ENCODE measurements at regions not wholly inside any gene's neighbourhood (a gene's known extent, or its start where the extent isn't known, plus 50 kb on each side); places are given as distances from the start of the nearest gene placed in this dataset.

- ATAC-seq (replicated peaks in 1 of 4) (no peak), DNase-seq (no peak)
- Histone ChIP-seq H3K36me3 (ENCODE audit: control insufficient read depth in 2 of 2, extremely low read depth in 1 of 2, insufficient read depth in 1 of 2, low read length in 1 of 2) (no peaks in the 10 kb centered on the region), H3K9me3 (no peaks in the 10 kb centered on the region), H3K4me3 (ENCODE audit: control insufficient read depth in 1 of 2, extremely low read depth in 1 of 2, low read length in 1 of 2) (no peak overlapping the region), H3K27me3 (replicated peaks in 1 of 2; ENCODE audit: control insufficient read depth in 2 of 2, extremely low read depth in 1 of 2, insufficient read depth in 2 of 2, low read length in 1 of 2) (no peaks in the 10 kb centered on the region), H3K27ac (ENCODE audit: low read length) (no peak overlapping the region), H3K4me1 (ENCODE audit: control insufficient read depth in 1 of 2, extremely low read depth in 1 of 2, insufficient read depth in 2 of 2, low read length in 2 of 2) (no peaks in the 10 kb centered on the region)
- no peaks in the 10 kb centered on the region for H3K27me3 Mint-ChIP-seq
- peaks cover 0 to 2% (median 0%) of the 10 kb centered on the region in 3 donors for H3K9me3 Mint-ChIP-seq
- 90% methylated on average over 3 of the region's 7 CpGs for WGBS (ENCODE audit: insufficient coverage)
- CTCF ChIA-PET: no interaction called here
- POLR2A ChIA-PET: no interaction called here
- H3K27ac Mint-ChIP-seq: no peak overlapping the region
- H3K36me3 Mint-ChIP-seq: no peaks in the 10 kb centered on the region
- no peaks in the 10 kb centered on the region for H3K4me1 Mint-ChIP-seq
- H3K4me3 Mint-ChIP-seq: no peak overlapping the region
Observed at GRCh38 chr6:164169355-164169754, 754.8 kb downstream of the QKI start.

GRCh38 chr6:164168595-164168994 lies 754.1 kb downstream of the QKI start:
- 68% methylated on average over 2 of the region's 6 CpGs for WGBS (ENCODE audit: insufficient coverage)
- Histone ChIP-seq H3K27me3 (replicated peaks in 1 of 2; ENCODE audit: control insufficient read depth in 2 of 2, extremely low read depth in 1 of 2, insufficient read depth in 2 of 2, low read length in 1 of 2) (no peaks in the 10 kb centered on the region), H3K4me1 (ENCODE audit: control insufficient read depth in 1 of 2, extremely low read depth in 1 of 2, insufficient read depth in 2 of 2, low read length in 2 of 2) (no peaks in the 10 kb centered on the region), H3K9me3 (no peaks in the 10 kb centered on the region), H3K36me3 (ENCODE audit: control insufficient read depth in 2 of 2, extremely low read depth in 1 of 2, insufficient read depth in 1 of 2, low read length in 1 of 2) (no peaks in the 10 kb centered on the region), H3K4me3 (ENCODE audit: control insufficient read depth in 1 of 2, extremely low read depth in 1 of 2, low read length in 1 of 2) (no peak overlapping the region), H3K27ac (ENCODE audit: low read length) (no peak overlapping the region)
- DNase-seq (no peak), ATAC-seq (replicated peaks in 1 of 4) (no peak)
- ChIA-PET POLR2A (no interaction called here), CTCF (no interaction called here)
- Mint-ChIP-seq H3K27me3 (no peaks in the 10 kb centered on the region), H3K9me3 (no peaks in the 10 kb centered on the region), H3K36me3 (no peaks in the 10 kb centered on the region), H3K4me1 (no peaks in the 10 kb centered on the region), H3K4me3 (no peak overlapping the region), H3K27ac (no peak overlapping the region)

- Mint-ChIP-seq H3K9me3 (no peaks in the 10 kb centered on the region), H3K4me1 (no peaks in the 10 kb centered on the region), H3K4me3 (no peak overlapping the region), H3K27ac (no peak overlapping the region), H3K36me3 (no peaks in the 10 kb centered on the region), H3K27me3 (no peaks in the 10 kb centered on the region)
- ChIA-PET CTCF (no interaction called here), POLR2A (no interaction called here)
- H3K4me3 ChIP-seq (ENCODE audit: control insufficient read depth in 1 of 2, extremely low read depth in 1 of 2, low read length in 1 of 2): no peak overlapping the region
- H3K27me3 ChIP-seq (replicated peaks in 1 of 2; ENCODE audit: control insufficient read depth in 2 of 2, extremely low read depth in 1 of 2, insufficient read depth in 2 of 2, low read length in 1 of 2): no peaks in the 10 kb centered on the region
- 89% methylated on average over 7 of the region's 8 CpGs for WGBS (ENCODE audit: insufficient coverage)
- DNase-seq (no peak), ATAC-seq (replicated peaks in 1 of 4) (no peak)
- no peaks in the 10 kb centered on the region for H3K4me1 ChIP-seq (ENCODE audit: control insufficient read depth in 1 of 2, extremely low read depth in 1 of 2, insufficient read depth in 2 of 2, low read length in 2 of 2)
- H3K27ac ChIP-seq (ENCODE audit: low read length): no peak overlapping the region
- no peaks in the 10 kb centered on the region for H3K36me3 ChIP-seq (ENCODE audit: control insufficient read depth in 2 of 2, extremely low read depth in 1 of 2, insufficient read depth in 1 of 2, low read length in 1 of 2)
- H3K9me3 ChIP-seq: no peaks in the 10 kb centered on the region
Observed at GRCh38 chr6:164167873-164168405, 753.4 kb downstream of the QKI start.

DNA sequence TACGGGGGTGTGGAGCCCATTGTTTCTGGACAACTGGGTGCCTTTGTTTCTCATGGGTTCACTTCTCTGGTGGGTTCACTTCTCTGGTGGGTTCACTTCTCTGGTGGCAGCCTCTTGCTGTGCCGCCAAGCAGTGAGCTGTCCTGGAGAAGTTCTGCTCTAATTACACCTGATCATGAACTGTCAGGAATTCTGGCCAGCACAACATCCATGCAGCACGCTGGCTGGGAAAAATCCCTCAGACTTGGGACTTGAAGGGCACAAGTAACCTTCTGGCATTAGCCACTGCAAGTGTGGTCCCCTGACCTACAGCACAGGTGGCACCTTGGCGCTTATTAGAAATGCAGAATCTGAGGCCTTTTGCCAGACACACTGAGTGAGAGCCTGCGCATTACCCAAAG lies 752.5 kb downstream of the QKI start:
- Histone ChIP-seq H3K27me3 (replicated peaks in 1 of 2; ENCODE audit: control insufficient read depth in 2 of 2, extremely low read depth in 1 of 2, insufficient read depth in 2 of 2, low read length in 1 of 2) (no peaks in the 10 kb centered on the region), H3K9me3 (no peaks in the 10 kb centered on the region), H3K27ac (ENCODE audit: low read length) (no peak overlapping the region), H3K36me3 (ENCODE audit: control insufficient read depth in 2 of 2, extremely low read depth in 1 of 2, insufficient read depth in 1 of 2, low read length in 1 of 2) (no peaks in the 10 kb centered on the region), H3K4me3 (ENCODE audit: control insufficient read depth in 1 of 2, extremely low read depth in 1 of 2, low read length in 1 of 2) (no peak overlapping the region), H3K4me1 (ENCODE audit: control insufficient read depth in 1 of 2, extremely low read depth in 1 of 2, insufficient read depth in 2 of 2, low read length in 2 of 2) (no peaks in the 10 kb centered on the region)
- no peaks in the 10 kb centered on the region for H3K36me3 Mint-ChIP-seq
- DNase-seq (no peak), ATAC-seq (replicated peaks in 1 of 4) (no peak)
- H3K4me3 Mint-ChIP-seq: no peak overlapping the region
- WGBS (ENCODE audit: insufficient coverage): 82% methylated on average over 5 of the region's 5 CpGs
- CTCF ChIA-PET: no interaction called here
- H3K9me3 Mint-ChIP-seq: peaks cover 0 to 4% (median 0%) of the 10 kb centered on the region in 3 donors
- H3K27ac Mint-ChIP-seq: no peak overlapping the region
- POLR2A ChIA-PET: no interaction called here
- no peaks in the 10 kb centered on the region for H3K4me1 Mint-ChIP-seq
- no peaks in the 10 kb centered on the region for H3K27me3 Mint-ChIP-seq

DNA sequence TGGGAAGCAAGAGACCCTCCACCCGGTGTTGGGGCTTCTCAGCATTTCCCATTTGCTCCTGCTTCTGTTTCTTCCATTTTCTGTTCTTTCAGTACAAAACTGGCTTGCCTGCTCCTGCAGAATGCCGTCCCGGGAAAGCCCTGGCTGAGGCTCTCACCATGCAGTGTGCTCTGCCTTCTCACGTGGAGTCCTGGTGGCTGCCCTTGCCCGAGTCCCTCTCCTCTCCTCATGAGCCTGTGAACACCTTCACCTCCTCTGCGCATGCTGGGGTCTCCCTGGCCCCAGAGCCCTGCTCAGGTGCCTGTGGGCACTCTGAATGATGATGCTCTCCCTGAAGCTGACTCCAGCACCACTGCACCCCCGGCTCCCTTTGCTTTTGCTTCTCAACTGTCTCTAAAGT lies 752.0 kb downstream of the QKI start:
- no peaks in the 10 kb centered on the region for H3K27me3 Mint-ChIP-seq
- peaks cover 0 to 7% (median 2%) of the 10 kb centered on the region in 3 donors for H3K9me3 Mint-ChIP-seq
- H3K4me3 ChIP-seq (ENCODE audit: control insufficient read depth in 1 of 2, extremely low read depth in 1 of 2, low read length in 1 of 2): no peak overlapping the region
- ChIA-PET POLR2A (no interaction called here), CTCF (no interaction called here)
- DNase-seq (no peak), ATAC-seq (replicated peaks in 1 of 4) (no peak)
- H3K27ac ChIP-seq (ENCODE audit: low read length): no peak overlapping the region
- no peak overlapping the region for H3K4me3 Mint-ChIP-seq
- H3K4me1 ChIP-seq (ENCODE audit: control insufficient read depth in 1 of 2, extremely low read depth in 1 of 2, insufficient read depth in 2 of 2, low read length in 2 of 2): no peaks in the 10 kb centered on the region
- H3K36me3 ChIP-seq (ENCODE audit: control insufficient read depth in 2 of 2, extremely low read depth in 1 of 2, insufficient read depth in 1 of 2, low read length in 1 of 2): no peaks in the 10 kb centered on the region
- H3K4me1 Mint-ChIP-seq: no peaks in the 10 kb centered on the region
- no peaks in the 10 kb centered on the region for H3K9me3 ChIP-seq
- H3K27ac Mint-ChIP-seq: no peak overlapping the region
- H3K36me3 Mint-ChIP-seq: no peaks in the 10 kb centered on the region
- no peaks in the 10 kb centered on the region for H3K27me3 ChIP-seq (replicated peaks in 1 of 2; ENCODE audit: control insufficient read depth in 2 of 2, extremely low read depth in 1 of 2, insufficient read depth in 2 of 2, low read length in 1 of 2)
- 69% methylated on average over 7 of the region's 7 CpGs for WGBS (ENCODE audit: insufficient coverage)

GRCh38 chr6:164164876-164165275 lies 750.4 kb downstream of the QKI start:
- H3K9me3 Mint-ChIP-seq: peaks cover 0 to 11% (median 4%) of the 10 kb centered on the region in 3 donors
- 60% methylated on average over 1 of the region's 3 CpGs for WGBS (ENCODE audit: insufficient coverage)
- no peak overlapping the region for H3K4me3 Mint-ChIP-seq
- DNase-seq: no peak
- CTCF ChIA-PET: no interaction called here
- no peaks in the 10 kb centered on the region for H3K36me3 Mint-ChIP-seq
- POLR2A ChIA-PET: no interaction called here
- Histone ChIP-seq H3K36me3 (ENCODE audit: control insufficient read depth in 2 of 2, extremely low read depth in 1 of 2, insufficient read depth in 1 of 2, low read length in 1 of 2) (no peaks in the 10 kb centered on the region), H3K9me3 (no peaks in the 10 kb centered on the region), H3K4me3 (ENCODE audit: control insufficient read depth in 1 of 2, extremely low read depth in 1 of 2, low read length in 1 of 2) (no peak overlapping the region), H3K4me1 (ENCODE audit: control insufficient read depth in 1 of 2, extremely low read depth in 1 of 2, insufficient read depth in 2 of 2, low read length in 2 of 2) (no peaks in the 10 kb centered on the region), H3K27ac (ENCODE audit: low read length) (no peak overlapping the region), H3K27me3 (replicated peaks in 1 of 2; ENCODE audit: control insufficient read depth in 2 of 2, extremely low read depth in 1 of 2, insufficient read depth in 2 of 2, low read length in 1 of 2) (no peaks in the 10 kb centered on the region)
- ATAC-seq (replicated peaks in 1 of 4): no peak
- H3K27me3 Mint-ChIP-seq: no peaks in the 10 kb centered on the region
- no peaks in the 10 kb centered on the region for H3K4me1 Mint-ChIP-seq
- H3K27ac Mint-ChIP-seq: no peak overlapping the region

DNA sequence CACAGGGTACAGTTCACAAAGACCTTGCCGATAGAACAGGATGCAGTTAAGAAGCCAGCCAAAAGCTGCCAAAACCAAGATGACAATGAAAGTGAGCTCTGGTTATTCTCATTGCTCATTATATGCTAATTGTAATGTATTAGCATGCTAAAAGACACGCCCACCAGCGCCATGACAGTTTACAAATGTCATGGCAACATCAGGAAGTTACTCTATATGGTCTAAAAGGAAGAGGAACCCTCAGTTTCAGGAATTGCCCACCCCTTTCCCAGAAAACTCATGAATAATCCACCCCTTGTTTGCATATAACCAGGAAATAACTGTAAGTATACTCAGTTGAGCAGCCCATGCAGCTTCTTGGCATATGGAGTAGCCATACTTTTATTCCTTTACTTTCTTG lies 748.7 kb downstream of the QKI start:
- H3K4me1 Mint-ChIP-seq: no peaks in the 10 kb centered on the region
- DNase-seq (no peak), ATAC-seq (replicated peaks in 1 of 4) (no peak)
- H3K4me1 ChIP-seq (ENCODE audit: control insufficient read depth in 1 of 2, extremely low read depth in 1 of 2, insufficient read depth in 2 of 2, low read length in 2 of 2): no peaks in the 10 kb centered on the region
- H3K9me3 ChIP-seq: no peaks in the 10 kb centered on the region
- H3K4me3 ChIP-seq (ENCODE audit: control insufficient read depth in 1 of 2, extremely low read depth in 1 of 2, low read length in 1 of 2): no peak overlapping the region
- ChIA-PET POLR2A (interaction anchor here in 1 of 2 donors (0.6 kb wide), 1 partner anchor 82 kb away, joined by 3 read pairs; no protein-coding TSS in a partner anchor), CTCF (no interaction called here)
- no peak overlapping the region for H3K27ac ChIP-seq (ENCODE audit: low read length)
- no peaks in the 10 kb centered on the region for H3K27me3 Mint-ChIP-seq
- peaks cover 0 to 11% (median 7%) of the 10 kb centered on the region in 3 donors for H3K9me3 Mint-ChIP-seq
- H3K4me3 Mint-ChIP-seq: no peak overlapping the region
- no CpG with 5 or more reads among the region's 3 CpGs for WGBS (ENCODE audit: insufficient coverage)
- H3K36me3 Mint-ChIP-seq: no peaks in the 10 kb centered on the region
- H3K27ac Mint-ChIP-seq: no peak overlapping the region
- H3K36me3 ChIP-seq (ENCODE audit: control insufficient read depth in 2 of 2, extremely low read depth in 1 of 2, insufficient read depth in 1 of 2, low read length in 1 of 2): no peaks in the 10 kb centered on the region
- H3K27me3 ChIP-seq (replicated peaks in 1 of 2; ENCODE audit: control insufficient read depth in 2 of 2, extremely low read depth in 1 of 2, insufficient read depth in 2 of 2, low read length in 1 of 2): no peaks in the 10 kb centered on the region

All from T-cell (primary cell).